Spleen (tissue), 11 donors: ENCODE measurements at regions not wholly inside any gene's neighbourhood (a gene's known extent, or its start where the extent isn't known, plus 50 kb on each side); places are given as distances from the start of the nearest gene placed in this dataset.

Experiments
- DNase-seq: peaks from one replicate; pipeline ENCODE4 v3.0.0-alpha.2; 2020
- H3K27ac ChIP-seq, 8 donors: fragments of 200-600 bp; sonication (generic) in 7 of 8; 1 replicate in 4 of 8; 2 replicates in 4 of 8; pipeline versions ENCODE4 v1.5.0 to v1.8.0; 2016 to 2021; ENCODE audit warnings: inconsistent platforms in 4 of 8, mild to moderate bottlenecking in 4 of 8, moderate library complexity in 1 of 8
- H3K27me3 ChIP-seq, 7 donors: fragments of 200-600 bp; sonication (generic) in 6 of 7; replicated peaks in 1 of 7; 1 replicate in 4 of 7; 2 replicates in 3 of 7; pipeline versions ENCODE4 v1.5.0 to v1.8.0; 2016 to 2021; ENCODE audit warnings: inconsistent platforms in 3 of 7, mild to moderate bottlenecking in 1 of 7
- H3K36me3 ChIP-seq, 6 donors: fragments of 200-600 bp; sonication (generic) in 5 of 6; 1 replicate in 4 of 6; 2 replicates in 2 of 6; pipeline versions ENCODE4 v1.5.0 to v1.8.0; 2016 to 2021; ENCODE audit warnings: inconsistent platforms in 2 of 6
- H3K4me1 ChIP-seq, 6 donors: fragments of 200-600 bp; sonication (generic) in 5 of 6; 1 replicate in 3 of 6; 2 replicates in 3 of 6; pipeline versions ENCODE4 v1.5.0 to v1.8.0; 2016 to 2021; ENCODE audit warnings: inconsistent platforms in 3 of 6
- H3K4me3 ChIP-seq, 8 donors: fragments of 200-600 bp; sonication (generic) in 7 of 8; 1 replicate in 4 of 8; 2 replicates in 4 of 8; pipeline versions ENCODE4 v1.5.0 to v1.8.0; 2016 to 2021; ENCODE audit warnings: inconsistent platforms in 4 of 8, mild to moderate bottlenecking in 4 of 8, moderate library complexity in 2 of 8
- H3K9me3 ChIP-seq, 8 donors: fragments of 200-600 bp; sonication (generic) in 7 of 8; 1 replicate in 4 of 8; 2 replicates in 4 of 8; pipeline versions ENCODE4 v1.5.0 to v1.8.0; 2016 to 2021; ENCODE audit warnings: inconsistent platforms in 4 of 8
- CTCF ChIP-seq, 11 experiments: fragments of 200-600 bp in 7 of 11; fragments of 450-650 bp in 4 of 11; sonication (generic) in 4 of 11; IDR thresholded peaks in 8 of 11; conservative IDR thresholded peaks in 3 of 11; 1 replicate in 7 of 11; 2 replicates in 4 of 11; pipeline versions ENCODE4 v1.4.0 to v1.8.0; 2016 to 2021; ENCODE audit warnings: antibody characterized with exemption in 11 of 11, inconsistent platforms in 4 of 11, mild to moderate bottlenecking in 1 of 11
- POLR2A ChIP-seq, 3 donors: fragments of 450-650 bp; IDR thresholded peaks; one replicate each; pipeline ENCODE4 v1.5.1; 2017; ENCODE audit warnings: antibody characterized with exemption in 3 of 3, mild to moderate bottlenecking in 1 of 3
- POLR2AphosphoS5 ChIP-seq, 3 donors: sonication (generic); formaldehyde crosslinking; IDR thresholded peaks; one replicate each; pipeline ENCODE4 v1.5.1; 2017; ENCODE audit warnings: antibody characterized with exemption in 3 of 3
- WGBS, 5 donors: extraction: QIAGEN DNeasy Blood & Tissue Kit in 3 of 5; methylation state at CpG; one replicate each; pipeline versions ENCODE4 v1.1.5 to v1.1.7; 2013 to 2018; 5-methylcytosine and 5-hydroxymethylcytosine counted together
- intact Hi-C: fragments of 100-400 bp; cut with DNase I; formaldehyde crosslinking; loops from one replicate; pipeline ENCODE4 v1.15.0; 2023; ENCODE audit warnings: low total_unique reads
- donor health status: healthy with polysubstance abuse.
- donor health status: DM: no; HTN: no; CAD: no; lungs with moderate emphysema.
- donor health status: DM: no; HTN: no; CAD: no.
- donor health status: Bipolar disorder and iron deficiency.
- donor health status: healthy.
- donor health status: DM: no; HTN: no; CAD: no.
- donor health status: DM: yes; HTN: yes; CAD: no.

GRCh38 chr5:39513236-39513635 is 88.5 kb upstream of the DAB2 start:
- H3K9me3 ChIP-seq: no peaks in the 10 kb centered on the region
- intact Hi-C loops: no loop called here
- H3K4me1 ChIP-seq: no peaks in the 10 kb centered on the region
- H3K27me3 ChIP-seq: no peaks in the 10 kb centered on the region
- TF ChIP-seq POLR2AphosphoS5 (IDR thresholded peaks at IDR 0.05): no peak
- no peak for TF ChIP-seq POLR2A (IDR thresholded peaks at IDR 0.05)
- no peak for TF ChIP-seq CTCF (IDR thresholded peaks at IDR 0.05 in 8 of 11, conservative IDR thresholded peaks at IDR 0.05 in 3 of 11)
- no peak overlapping the region for H3K4me3 ChIP-seq
- no peak overlapping the region for H3K27ac ChIP-seq
- DNase-seq: no peak
- 73 to 96% (median 83%) methylated on average over 1 of the region's 1 CpG for WGBS, 5 donors
- H3K36me3 ChIP-seq: no peaks in the 10 kb centered on the region

GRCh38 chr5:39506211-39506610 is 81.4 kb upstream of the DAB2 start:
- H3K27ac ChIP-seq: no peak overlapping the region
- no peak for DNase-seq
- intact Hi-C loops: no loop called here
- H3K27me3 ChIP-seq: no peaks in the 10 kb centered on the region
- TF ChIP-seq CTCF (IDR thresholded peaks at IDR 0.05 in 8 of 11, conservative IDR thresholded peaks at IDR 0.05 in 3 of 11) (no peak), POLR2AphosphoS5 (IDR thresholded peaks at IDR 0.05) (no peak), POLR2A (IDR thresholded peaks at IDR 0.05) (no peak)
- no peaks in the 10 kb centered on the region for H3K36me3 ChIP-seq
- peaks cover 0 to 16% (median 10%) of the 10 kb centered on the region in 6 donors for H3K4me1 ChIP-seq
- H3K4me3 ChIP-seq: no peak overlapping the region
- WGBS, 5 donors: 88 to 98% (median 93%) methylated on average over 5 of the region's 5 CpGs
- no peaks in the 10 kb centered on the region for H3K9me3 ChIP-seq

GRCh38 chr5:39505791-39506190 is 81.0 kb upstream of the DAB2 start:
- no peak for DNase-seq
- intact Hi-C loops: no loop called here
- no peak for TF ChIP-seq POLR2A (IDR thresholded peaks at IDR 0.05)
- no peak for TF ChIP-seq CTCF (IDR thresholded peaks at IDR 0.05 in 8 of 11, conservative IDR thresholded peaks at IDR 0.05 in 3 of 11)
- TF ChIP-seq POLR2AphosphoS5 (IDR thresholded peaks at IDR 0.05): no peak
- no peaks in the 10 kb centered on the region for H3K36me3 ChIP-seq
- no peaks in the 10 kb centered on the region for H3K9me3 ChIP-seq
- no peaks in the 10 kb centered on the region for H3K27me3 ChIP-seq
- no peak overlapping the region for H3K27ac ChIP-seq
- peaks cover 0 to 16% (median 10%) of the 10 kb centered on the region in 6 donors for H3K4me1 ChIP-seq
- no peak overlapping the region for H3K4me3 ChIP-seq
- 80 to 97% (median 91%) methylated on average over 5 of the region's 5 CpGs for WGBS, 5 donors

GRCh38 chr5:39505363-39505762 is 80.6 kb upstream of the DAB2 start:
- no peaks in the 10 kb centered on the region for H3K27me3 ChIP-seq
- no peak for TF ChIP-seq POLR2A (IDR thresholded peaks at IDR 0.05)
- TF ChIP-seq POLR2AphosphoS5 (IDR thresholded peaks at IDR 0.05): no peak
- no peak for TF ChIP-seq CTCF (IDR thresholded peaks at IDR 0.05 in 8 of 11, conservative IDR thresholded peaks at IDR 0.05 in 3 of 11)
- intact Hi-C loops: no loop called here
- H3K4me3 ChIP-seq: no peak overlapping the region
- H3K4me1 ChIP-seq: peaks cover 0 to 16% (median 10%) of the 10 kb centered on the region in 6 donors
- no peaks in the 10 kb centered on the region for H3K9me3 ChIP-seq
- no peak overlapping the region for H3K27ac ChIP-seq
- H3K36me3 ChIP-seq: no peaks in the 10 kb centered on the region
- DNase-seq: no peak
